WTC11 (cell line): ENCODE measurements at regions not wholly inside any gene's neighbourhood (a gene's known extent, or its start where the extent isn't known, plus 50 kb on each side); places are given as distances from the start of the nearest gene placed in this dataset.

ENCODE experiments used
- ATAC-seq: fragments of 200-7000 bp; cut with Tn5 transposase; 2 replicates; pipeline ENCODE4 v1.10.0; 2021; ENCODE audit warnings: mild to moderate bottlenecking, moderate library complexity
- CTCF ChIA-PET: fragments of 300-600 bp; sonication (Branson Sonifier 250); formaldehyde crosslinking; loops from one replicate; lab custom pipeline; 2021; ENCODE audit warnings: antibody characterized with exemption; lab: Charles Lee
- POLR2A ChIA-PET: fragments of 350-600 bp; sonication (Branson Sonifier 250); formaldehyde crosslinking; loops from one replicate; lab custom pipeline; 2021; ENCODE audit warnings: antibody characterized with exemption; lab: Charles Lee
- DNase-seq: peaks from one replicate; pipeline ENCODE4 v3.0.0; 2021; ENCODE audit warnings: low spot score
- H3K27ac Mint-ChIP-seq: 2 replicates; pipeline ENCODE4 v1.8.0; 2021; ENCODE audit warnings: mixed read lengths
- H3K27me3 Mint-ChIP-seq: 2 replicates; pipeline ENCODE4 v1.8.0; 2021; ENCODE audit warnings: low read depth, mild to moderate bottlenecking, moderate library complexity, mixed read lengths
- H3K36me3 Mint-ChIP-seq: 2 replicates; pipeline ENCODE4 v1.8.0; 2021; ENCODE audit warnings: mixed read lengths
- H3K4me1 Mint-ChIP-seq: 2 replicates; pipeline ENCODE4 v1.8.0; 2022; ENCODE audit warnings: mixed read lengths
- H3K4me3 Mint-ChIP-seq: 2 replicates; pipeline ENCODE4 v1.8.0; 2021; ENCODE audit warnings: mild to moderate bottlenecking, moderate library complexity, mixed read lengths
- H3K9me3 Mint-ChIP-seq: 2 replicates; pipeline ENCODE4 v1.8.0; 2021; ENCODE audit warnings: mixed read lengths
- ATF2 ChIP-seq: sonication (generic); formaldehyde crosslinking; IDR thresholded peaks from 2 replicates; pipeline ENCODE4 v1.8.1; 2022; ENCODE audit warnings: low read depth, missing genetic modification reagents, borderline replicate concordance
- E2F5 ChIP-seq: sonication (generic); formaldehyde crosslinking; IDR thresholded peaks from 2 replicates; pipeline ENCODE4 v1.8.1; 2022; ENCODE audit warnings: mild to moderate bottlenecking, moderate library complexity, missing genetic modification reagents
- FOXJ3 ChIP-seq: sonication (generic); formaldehyde crosslinking; IDR thresholded peaks from 2 replicates; pipeline ENCODE4 v1.9.0; 2021; ENCODE audit warnings: missing genetic modification reagents, mild to moderate bottlenecking, borderline replicate concordance
- FOXP4 ChIP-seq: sonication (generic); formaldehyde crosslinking; IDR thresholded peaks from 2 replicates; pipeline ENCODE4 v1.8.0; 2022; ENCODE audit warnings: mild to moderate bottlenecking, missing genetic modification reagents
- GRHL2 ChIP-seq: fragments of 250-450 bp; sonication (Bioruptor Pico); IDR thresholded peaks from 2 replicates; pipeline ENCODE4 v1.8.0; 2022; ENCODE audit warnings: mild to moderate bottlenecking, moderate library complexity; ENCODE audit not compliant: insufficient replicate concordance, severe bottlenecking
- GTF2I ChIP-seq: fragments of 250-450 bp; sonication (Bioruptor Pico); conservative IDR thresholded peaks from 2 replicates; pipeline ENCODE4 v1.4.0; 2021; ENCODE audit warnings: mild to moderate bottlenecking
- HMGXB4 ChIP-seq: sonication (generic); formaldehyde crosslinking; IDR thresholded peaks from 2 replicates; pipeline ENCODE4 v1.8.1; 2023; ENCODE audit warnings: mild to moderate bottlenecking, moderate library complexity, missing genetic modification reagents
- IRF1 ChIP-seq: sonication (generic); formaldehyde crosslinking; IDR thresholded peaks from 2 replicates; pipeline ENCODE4 v1.8.0; 2023; ENCODE audit warnings: missing genetic modification reagents
- MAX ChIP-seq: sonication (generic); formaldehyde crosslinking; IDR thresholded peaks from 2 replicates; pipeline ENCODE4 v1.8.0; 2022; ENCODE audit warnings: mild to moderate bottlenecking, missing genetic modification reagents
- NFYB ChIP-seq: sonication (generic); formaldehyde crosslinking; conservative IDR thresholded peaks from 2 replicates; pipeline ENCODE4 v1.8.0; 2022; ENCODE audit warnings: low read depth, missing genetic modification reagents
- NR2C2 ChIP-seq: sonication (generic); formaldehyde crosslinking; IDR thresholded peaks from 2 replicates; pipeline ENCODE4 v1.8.0; 2022; ENCODE audit warnings: mild to moderate bottlenecking, missing genetic modification reagents
- TCF7 ChIP-seq: sonication (generic); formaldehyde crosslinking; IDR thresholded peaks from 2 replicates; pipeline ENCODE4 v1.8.0; 2022; ENCODE audit warnings: mild to moderate bottlenecking, low read depth, missing genetic modification reagents, moderate library complexity
- TEAD4 ChIP-seq: sonication (generic); formaldehyde crosslinking; IDR thresholded peaks from 2 replicates; pipeline ENCODE4 v1.8.0; 2022; ENCODE audit warnings: mild to moderate bottlenecking, missing genetic modification reagents
- ZBTB21 ChIP-seq: sonication (generic); formaldehyde crosslinking; IDR thresholded peaks from 2 replicates; pipeline ENCODE4 v1.8.1; 2023; ENCODE audit warnings: mild to moderate bottlenecking, missing genetic modification reagents, borderline replicate concordance
- ZNF232 ChIP-seq: sonication (generic); formaldehyde crosslinking; IDR thresholded peaks from 2 replicates; pipeline ENCODE4 v1.8.0; 2022; ENCODE audit warnings: mild to moderate bottlenecking, missing genetic modification reagents
- ZNF281 ChIP-seq: sonication (generic); formaldehyde crosslinking; IDR thresholded peaks from 2 replicates; pipeline ENCODE4 v1.8.0; 2023; ENCODE audit warnings: mild to moderate bottlenecking, missing genetic modification reagents
- ZNF396 ChIP-seq: fragments of 250-450 bp; sonication (Bioruptor Pico); IDR thresholded peaks from 2 replicates; pipeline ENCODE4 v1.8.0; 2021; ENCODE audit warnings: mild to moderate bottlenecking, moderate library complexity, borderline replicate concordance
- ZNF512 ChIP-seq: sonication (generic); formaldehyde crosslinking; IDR thresholded peaks from 2 replicates; pipeline ENCODE4 v1.8.1; 2022; ENCODE audit warnings: missing genetic modification reagents, borderline replicate concordance
- ZSCAN18 ChIP-seq: fragments of 250-450 bp; sonication (Bioruptor Pico); IDR thresholded peaks from 2 replicates; pipeline ENCODE4 v2.1.2; 2022; ENCODE audit warnings: mild to moderate bottlenecking, moderate library complexity

- Mint-ChIP-seq H3K4me1 (no peaks in the 10 kb centered on the region), H3K9me3 (peaks cover 45% of the 10 kb centered on the region), H3K27ac (no peak overlapping the region), H3K4me3 (no peak overlapping the region), H3K36me3 (peaks cover 30% of the 10 kb centered on the region), H3K27me3 (no peaks in the 10 kb centered on the region)
- POLR2A ChIA-PET: no interaction called here
- DNase-seq (peak; percentile 2), ATAC-seq (no peak)
- CTCF ChIA-PET: no interaction called here
- TF ChIP-seq ZNF396: no peak
- TF ChIP-seq ZNF281 (CRISPR knock-in tag): no peak
- TF ChIP-seq TCF7 (CRISPR knock-in tag): no peak
- no peak for TF ChIP-seq ZSCAN18 (CRISPR knock-in tag)
- TF ChIP-seq ZNF512 (CRISPR knock-in tag): no peak
- no peak for TF ChIP-seq FOXJ3 (CRISPR knock-in tag)
- TF ChIP-seq TEAD4: no peak
- no peak for TF ChIP-seq NR2C2
- TF ChIP-seq E2F5 (CRISPR knock-in tag): no peak
- TF ChIP-seq ATF2 (CRISPR knock-in tag): no peak
- TF ChIP-seq GRHL2 (CRISPR knock-in tag): no peak
- TF ChIP-seq IRF1 (CRISPR knock-in tag): no peak
- TF ChIP-seq MAX (CRISPR knock-in tag): no peak
- TF ChIP-seq ZNF232 (CRISPR knock-in tag): no peak
Measured at GRCh38 chr15:25243800-25244097, 195.1 kb downstream of the UBE3A start.

- ChIA-PET POLR2A (no interaction called here), CTCF (no interaction called here)
- H3K27me3 Mint-ChIP-seq: no peaks in the 10 kb centered on the region
- H3K27ac Mint-ChIP-seq: no peak overlapping the region
- peak; percentile 2 for DNase-seq
- no peak overlapping the region for H3K4me3 Mint-ChIP-seq
- no peak for ATAC-seq
- peaks cover 32% of the 10 kb centered on the region for H3K36me3 Mint-ChIP-seq
- no peaks in the 10 kb centered on the region for H3K4me1 Mint-ChIP-seq
- peaks cover 47% of the 10 kb centered on the region for H3K9me3 Mint-ChIP-seq
- TF ChIP-seq ZBTB21 (no peak), GTF2I (CRISPR knock-in tag) (no peak), HMGXB4 (no peak), ZNF396 (no peak), NFYB (CRISPR knock-in tag) (no peak), FOXP4 (no peak), ZNF232 (CRISPR knock-in tag) (no peak)
Measured at GRCh38 chr15:25244731-25245585, 193.9 kb downstream of the UBE3A start.
